Neutrophil (primary cell): ENCODE measurements at regions not wholly inside any gene's neighbourhood (a gene's known extent, or its start where the extent isn't known, plus 50 kb on each side); places are given as distances from the start of the nearest gene placed in this dataset.

Source experiments
- H3K27ac ChIP-seq: fragments of 200-600 bp; sonication (generic); 2 replicates; pipeline ENCODE4 v1.5.1; 2016; ENCODE audit warnings: mild to moderate bottlenecking, moderate library complexity
- H3K27me3 ChIP-seq: fragments of 200-600 bp; sonication (generic); 2 replicates; pipeline ENCODE4 v1.6.0; 2016; ENCODE audit warnings: mild to moderate bottlenecking
- H3K36me3 ChIP-seq: fragments of 200-600 bp; sonication (generic); 2 replicates; pipeline ENCODE4 v1.5.1; 2017
- H3K4me1 ChIP-seq, 2 experiments: fragments of 200-600 bp in 1 of 2; sonication (generic) in 1 of 2; 1 replicate in 1 of 2; 2 replicates in 1 of 2; pipeline versions ENCODE4 v1.5.1 to v1.6.1; 2013 to 2016; ENCODE audit warnings: low read depth in 1 of 2, low read length in 1 of 2, mild to moderate bottlenecking in 1 of 2, moderate library complexity in 1 of 2; ENCODE audit not compliant: control insufficient read depth in 1 of 2, insufficient read depth in 1 of 2
- H3K4me3 ChIP-seq, 2 experiments: fragments of 200-600 bp in 1 of 2; sonication (generic) in 1 of 2; 1 replicate in 1 of 2; 2 replicates in 1 of 2; pipeline ENCODE4 v1.5.1; 2013 to 2016; ENCODE audit warnings: low read depth in 1 of 2, low read length in 1 of 2, mild to moderate bottlenecking in 1 of 2, moderate library complexity in 1 of 2
- H3K9me3 ChIP-seq: fragments of 200-600 bp; sonication (generic); 2 replicates; pipeline ENCODE4 v1.5.1; 2016
- TF ChIP-seq, protein P1 (sequence below): fragments of 200-600 bp; sonication (generic); IDR thresholded peaks from 2 replicates; pipeline ENCODE4 v1.5.1; 2016; ENCODE audit warnings: antibody characterized with exemption

DNA sequence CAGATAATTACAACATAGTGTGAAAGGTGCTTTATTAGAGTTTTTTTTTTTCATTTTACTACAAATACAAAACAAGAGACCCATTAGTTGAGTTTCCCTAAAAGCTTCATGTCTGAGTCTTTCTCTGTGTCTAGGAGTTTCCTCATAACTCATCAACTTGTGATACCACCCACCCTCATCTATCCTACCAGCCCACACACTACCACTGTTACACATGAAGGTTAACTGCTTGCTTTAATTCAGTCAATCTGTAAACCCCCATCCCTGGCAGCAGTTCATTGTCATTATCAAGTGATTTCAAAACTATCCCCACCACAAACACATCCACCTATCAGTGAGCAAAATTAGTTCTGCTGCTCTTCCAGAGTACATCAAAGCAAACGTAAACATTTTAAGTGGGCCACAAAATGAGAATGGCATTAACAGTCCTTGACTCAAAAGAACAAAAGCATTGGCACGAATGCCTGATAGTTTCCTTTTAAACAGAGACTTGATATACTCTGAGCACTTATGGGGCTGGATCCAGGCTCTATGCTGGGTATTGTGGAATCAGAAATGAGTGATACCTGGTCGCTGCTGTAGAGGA lies 331.6 kb upstream of the FAM241A start:
- H3K27me3 ChIP-seq = no peaks in the 10 kb centered on the region
- no peak overlapping the region for H3K27ac ChIP-seq
- no peak overlapping the region for H3K4me3 ChIP-seq
- no peaks in the 10 kb centered on the region for H3K36me3 ChIP-seq
- H3K4me1 ChIP-seq = no peaks in the 10 kb centered on the region
- TF ChIP-seq, protein P1, sequence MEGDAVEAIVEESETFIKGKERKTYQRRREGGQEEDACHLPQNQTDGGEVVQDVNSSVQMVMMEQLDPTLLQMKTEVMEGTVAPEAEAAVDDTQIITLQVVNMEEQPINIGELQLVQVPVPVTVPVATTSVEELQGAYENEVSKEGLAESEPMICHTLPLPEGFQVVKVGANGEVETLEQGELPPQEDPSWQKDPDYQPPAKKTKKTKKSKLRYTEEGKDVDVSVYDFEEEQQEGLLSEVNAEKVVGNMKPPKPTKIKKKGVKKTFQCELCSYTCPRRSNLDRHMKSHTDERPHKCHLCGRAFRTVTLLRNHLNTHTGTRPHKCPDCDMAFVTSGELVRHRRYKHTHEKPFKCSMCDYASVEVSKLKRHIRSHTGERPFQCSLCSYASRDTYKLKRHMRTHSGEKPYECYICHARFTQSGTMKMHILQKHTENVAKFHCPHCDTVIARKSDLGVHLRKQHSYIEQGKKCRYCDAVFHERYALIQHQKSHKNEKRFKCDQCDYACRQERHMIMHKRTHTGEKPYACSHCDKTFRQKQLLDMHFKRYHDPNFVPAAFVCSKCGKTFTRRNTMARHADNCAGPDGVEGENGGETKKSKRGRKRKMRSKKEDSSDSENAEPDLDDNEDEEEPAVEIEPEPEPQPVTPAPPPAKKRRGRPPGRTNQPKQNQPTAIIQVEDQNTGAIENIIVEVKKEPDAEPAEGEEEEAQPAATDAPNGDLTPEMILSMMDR = no peak
- H3K9me3 ChIP-seq = no peaks in the 10 kb centered on the region

DNA sequence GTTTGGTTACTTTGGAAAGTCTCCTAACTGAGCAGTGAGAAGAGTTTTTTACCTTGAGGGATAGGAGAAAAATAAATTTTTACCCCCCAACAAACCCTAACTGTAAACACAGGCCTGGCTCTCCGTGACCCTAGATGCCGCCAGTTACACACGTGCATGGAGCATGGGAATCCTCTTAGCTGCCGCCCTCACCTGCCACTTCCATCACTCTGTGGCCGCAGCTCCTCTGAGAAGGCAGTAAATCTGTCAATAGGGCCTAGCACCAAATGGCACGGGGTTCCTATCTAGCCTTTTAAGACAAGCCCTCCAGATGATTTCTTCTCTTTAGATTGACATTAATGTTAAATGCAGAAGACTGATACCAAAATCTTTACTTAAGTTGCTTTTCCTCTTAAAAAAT lies 330.3 kb upstream of the FAM241A start:
- no peaks in the 10 kb centered on the region for H3K4me1 ChIP-seq
- TF ChIP-seq, protein P1 = no peak
- H3K27ac ChIP-seq = no peak overlapping the region
- H3K4me3 ChIP-seq = no peak overlapping the region
- H3K27me3 ChIP-seq = no peaks in the 10 kb centered on the region
- no peaks in the 10 kb centered on the region for H3K9me3 ChIP-seq
- H3K36me3 ChIP-seq = no peaks in the 10 kb centered on the region

DNA sequence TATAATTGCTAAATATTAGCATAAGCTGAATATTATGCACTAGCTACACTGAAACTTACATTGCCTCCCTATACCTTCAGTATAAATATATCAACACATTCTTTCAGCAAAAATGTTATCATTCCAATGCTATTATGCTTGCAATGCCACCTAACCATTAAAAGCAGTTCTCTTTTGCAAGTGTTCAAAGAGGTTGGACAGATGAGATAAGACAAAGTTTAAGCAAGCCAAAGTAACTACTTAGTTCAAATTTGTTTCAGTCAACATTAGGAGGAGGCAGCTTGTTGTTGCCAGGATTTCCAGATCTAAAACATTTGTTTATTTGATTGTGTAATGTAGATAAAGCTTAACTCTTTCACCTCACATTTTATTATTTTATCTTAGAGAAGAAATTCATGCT lies 323.9 kb upstream of the FAM241A start:
- H3K9me3 ChIP-seq = no peaks in the 10 kb centered on the region

DNA sequence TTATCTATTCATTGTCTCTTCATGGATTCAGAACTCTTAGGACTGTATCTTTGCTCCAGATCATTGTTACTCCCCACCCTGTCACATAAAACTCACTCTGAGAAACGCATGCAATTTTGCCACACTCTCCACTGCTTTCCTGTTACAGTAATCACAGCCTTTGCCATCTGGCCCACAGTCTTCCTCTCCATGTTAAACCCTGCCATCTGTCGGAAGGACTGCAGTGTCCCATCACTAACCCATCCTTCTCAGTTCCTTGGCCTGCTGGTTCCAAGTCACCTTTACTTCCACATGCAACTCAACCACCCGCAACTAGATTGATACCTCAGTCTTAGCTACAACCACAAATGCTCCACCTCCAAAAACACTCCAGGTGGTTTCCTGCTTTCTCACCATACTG lies 308.7 kb upstream of the FAM241A start:
- Histone ChIP-seq H3K27ac (no peak overlapping the region), H3K4me1 (no peaks in the 10 kb centered on the region), H3K4me3 (no peak overlapping the region), H3K27me3 (no peaks in the 10 kb centered on the region), H3K9me3 (no peaks in the 10 kb centered on the region), H3K36me3 (no peaks in the 10 kb centered on the region)
- TF ChIP-seq, protein P1 = no peak

More for the DNA sequence above, 323.9 kb upstream of the FAM241A start:
- H3K36me3 ChIP-seq = no peaks in the 10 kb centered on the region
- H3K27me3 ChIP-seq = no peaks in the 10 kb centered on the region
- H3K4me3 ChIP-seq = no peak overlapping the region
- H3K4me1 ChIP-seq = no peaks in the 10 kb centered on the region
- TF ChIP-seq, protein P1 = no peak
- H3K27ac ChIP-seq = no peak overlapping the region

DNA sequence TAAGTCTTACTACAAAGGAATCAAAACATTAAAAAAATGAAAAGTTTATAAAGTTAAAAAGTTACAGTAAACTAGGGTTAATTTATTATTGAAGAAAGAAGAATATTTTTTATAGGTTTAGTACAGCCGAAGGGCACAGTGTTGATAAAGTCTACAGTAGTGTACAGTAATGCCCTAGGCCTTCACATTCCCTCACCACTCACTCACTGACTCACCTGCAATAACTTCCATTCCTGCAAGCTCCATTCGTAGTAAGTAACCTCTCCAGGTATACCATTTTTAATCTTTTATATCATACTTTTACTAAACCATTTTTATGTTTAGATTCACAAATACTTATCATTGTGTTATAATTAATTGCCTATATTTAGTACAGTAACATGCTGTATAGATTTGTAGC lies 307.5 kb upstream of the FAM241A start:
- H3K27ac ChIP-seq = no peak overlapping the region
- TF ChIP-seq, protein P1 = no peak

More for the DNA sequence above, 307.5 kb upstream of the FAM241A start:
- Histone ChIP-seq H3K4me1 (no peaks in the 10 kb centered on the region), H3K9me3 (no peaks in the 10 kb centered on the region), H3K4me3 (no peak overlapping the region), H3K36me3 (no peaks in the 10 kb centered on the region), H3K27me3 (no peaks in the 10 kb centered on the region)
